Uterus (tissue), 3 donors: ENCODE measurements at regions not wholly inside any gene's neighbourhood (a gene's known extent, or its start where the extent isn't known, plus 50 kb on each side); places are given as distances from the start of the nearest gene placed in this dataset.

ENCODE experiments used
- DNase-seq, 2 donors: peaks; one replicate each; pipeline ENCODE4 v3.0.0-alpha.2; 2019 to 2020
- H3K27ac ChIP-seq, 2 donors: fragments of 200-600 bp; sonication (generic); 1 replicate in 1 of 2; 2 replicates in 1 of 2; pipeline ENCODE4 v1.5.1; 2016 to 2018
- H3K27me3 ChIP-seq, 2 donors: fragments of 200-600 bp; sonication (generic); one replicate each; pipeline ENCODE4 v1.5.1; 2018 to 2019; ENCODE audit warnings: control low read depth in 1 of 2
- H3K36me3 ChIP-seq, 2 donors: fragments of 200-600 bp; sonication (generic); one replicate each; pipeline ENCODE4 v1.5.1; 2019; ENCODE audit warnings: control low read depth in 1 of 2
- H3K4me1 ChIP-seq, 2 donors: fragments of 200-600 bp; sonication (generic); one replicate each; pipeline ENCODE4 v1.5.1; 2018 to 2019; ENCODE audit warnings: control low read depth in 1 of 2
- H3K4me3 ChIP-seq, 2 donors: fragments of 200-600 bp; sonication (generic); 1 replicate in 1 of 2; 2 replicates in 1 of 2; pipeline ENCODE4 v1.5.1; 2018 to 2019; ENCODE audit warnings: mild to moderate bottlenecking in 1 of 2
- H3K9me3 ChIP-seq, 2 donors: fragments of 200-600 bp; sonication (generic); one replicate each; pipeline ENCODE4 v1.5.1; 2019; ENCODE audit warnings: control low read depth in 1 of 2
- POLR2A ChIP-seq, 2 donors: fragments of 450-650 bp; IDR thresholded peaks; one replicate each; pipeline ENCODE4 v1.6.1; 2016; ENCODE audit warnings: antibody characterized with exemption in 2 of 2, mild to moderate bottlenecking in 1 of 2, moderate library complexity in 1 of 2
- intact Hi-C: fragments of 100-400 bp; cut with DNase I; formaldehyde crosslinking; loops from one replicate; pipeline ENCODE4 v1.15.1; 2023; ENCODE audit warnings: low total_unique reads
- TF ChIP-seq, protein P1 (sequence below), 4 experiments: fragments of 200-600 bp in 2 of 4; fragments of 450-650 bp in 2 of 4; sonication (generic) in 2 of 4; IDR thresholded peaks; one replicate each; pipeline ENCODE4 v1.5.1; 2016 to 2019; ENCODE audit warnings: antibody characterized with exemption in 4 of 4, mild to moderate bottlenecking in 2 of 4, moderate library complexity in 1 of 4
- donor health status: DM: yes; HTN: yes; CAD: no.

DNA sequence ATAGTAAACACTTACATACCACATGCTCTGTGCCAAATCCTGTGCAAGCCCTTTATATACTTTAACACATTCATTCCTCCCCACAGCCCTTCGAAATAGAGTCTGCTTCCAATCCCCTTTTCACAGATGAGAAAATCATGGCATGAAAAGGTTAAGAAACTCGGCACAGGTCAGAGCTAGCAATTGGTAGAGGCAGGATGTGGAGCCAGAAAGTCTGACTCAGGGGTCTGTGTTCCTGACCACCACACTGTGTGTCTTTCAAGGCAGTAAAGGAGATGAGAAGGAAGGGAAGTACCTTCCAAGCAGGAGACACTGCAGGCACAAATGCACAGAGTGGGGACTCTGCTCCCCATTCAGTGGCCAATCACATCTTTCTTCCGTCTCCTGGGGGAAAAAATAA lies 61.1 kb downstream of the SCN11A start:
- no peak for DNase-seq
- no peak overlapping the region for H3K4me3 ChIP-seq
- intact Hi-C loops = no loop called here
- no peaks in the 10 kb centered on the region for H3K27me3 ChIP-seq
- H3K27ac ChIP-seq = no peak overlapping the region
- no peaks in the 10 kb centered on the region for H3K36me3 ChIP-seq
- TF ChIP-seq POLR2A (IDR thresholded peaks at IDR 0.05) = no peak
- TF ChIP-seq, protein P1, sequence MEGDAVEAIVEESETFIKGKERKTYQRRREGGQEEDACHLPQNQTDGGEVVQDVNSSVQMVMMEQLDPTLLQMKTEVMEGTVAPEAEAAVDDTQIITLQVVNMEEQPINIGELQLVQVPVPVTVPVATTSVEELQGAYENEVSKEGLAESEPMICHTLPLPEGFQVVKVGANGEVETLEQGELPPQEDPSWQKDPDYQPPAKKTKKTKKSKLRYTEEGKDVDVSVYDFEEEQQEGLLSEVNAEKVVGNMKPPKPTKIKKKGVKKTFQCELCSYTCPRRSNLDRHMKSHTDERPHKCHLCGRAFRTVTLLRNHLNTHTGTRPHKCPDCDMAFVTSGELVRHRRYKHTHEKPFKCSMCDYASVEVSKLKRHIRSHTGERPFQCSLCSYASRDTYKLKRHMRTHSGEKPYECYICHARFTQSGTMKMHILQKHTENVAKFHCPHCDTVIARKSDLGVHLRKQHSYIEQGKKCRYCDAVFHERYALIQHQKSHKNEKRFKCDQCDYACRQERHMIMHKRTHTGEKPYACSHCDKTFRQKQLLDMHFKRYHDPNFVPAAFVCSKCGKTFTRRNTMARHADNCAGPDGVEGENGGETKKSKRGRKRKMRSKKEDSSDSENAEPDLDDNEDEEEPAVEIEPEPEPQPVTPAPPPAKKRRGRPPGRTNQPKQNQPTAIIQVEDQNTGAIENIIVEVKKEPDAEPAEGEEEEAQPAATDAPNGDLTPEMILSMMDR (IDR thresholded peaks at IDR 0.05) = no peak
- no peaks in the 10 kb centered on the region for H3K9me3 ChIP-seq
- no peaks in the 10 kb centered on the region for H3K4me1 ChIP-seq

DNA sequence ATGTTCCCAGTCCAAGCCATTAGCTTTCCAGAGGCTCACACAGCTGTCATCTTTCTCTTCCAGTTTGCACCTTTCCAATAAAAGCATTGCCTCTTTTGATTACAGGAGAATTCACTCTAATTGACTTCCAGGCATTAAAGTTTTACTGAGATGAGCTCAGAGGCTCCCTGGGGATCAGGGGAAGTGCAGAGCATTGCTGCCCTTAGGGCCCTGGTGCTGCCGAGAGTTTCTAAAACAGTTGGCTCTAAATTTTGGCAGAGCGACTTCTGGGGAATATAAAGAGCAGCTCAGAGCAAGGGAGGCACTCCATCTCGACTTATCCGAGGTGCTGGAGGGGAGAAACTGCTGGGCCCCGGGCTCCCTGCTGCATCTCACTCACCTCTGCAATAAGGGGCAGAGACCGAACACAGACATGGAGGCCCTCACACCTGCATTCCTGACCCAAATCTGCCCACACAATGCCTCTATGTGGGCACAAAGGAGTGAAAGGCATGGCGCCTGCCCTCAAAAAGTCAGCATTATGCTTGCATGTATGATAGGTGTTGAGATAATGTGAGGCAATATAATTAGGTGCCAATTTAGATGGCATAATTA lies 61.7 kb downstream of the SCN11A start:
- H3K27ac ChIP-seq = no peak overlapping the region
- no peaks in the 10 kb centered on the region for H3K9me3 ChIP-seq
- H3K4me1 ChIP-seq = no peaks in the 10 kb centered on the region
- TF ChIP-seq, protein P1 (IDR thresholded peaks at IDR 0.05) = no peak
- TF ChIP-seq POLR2A (IDR thresholded peaks at IDR 0.05) = no peak
- intact Hi-C loops = no loop called here
- no peak overlapping the region for H3K4me3 ChIP-seq
- no peaks in the 10 kb centered on the region for H3K27me3 ChIP-seq
- DNase-seq = no peak
- no peaks in the 10 kb centered on the region for H3K36me3 ChIP-seq

DNA sequence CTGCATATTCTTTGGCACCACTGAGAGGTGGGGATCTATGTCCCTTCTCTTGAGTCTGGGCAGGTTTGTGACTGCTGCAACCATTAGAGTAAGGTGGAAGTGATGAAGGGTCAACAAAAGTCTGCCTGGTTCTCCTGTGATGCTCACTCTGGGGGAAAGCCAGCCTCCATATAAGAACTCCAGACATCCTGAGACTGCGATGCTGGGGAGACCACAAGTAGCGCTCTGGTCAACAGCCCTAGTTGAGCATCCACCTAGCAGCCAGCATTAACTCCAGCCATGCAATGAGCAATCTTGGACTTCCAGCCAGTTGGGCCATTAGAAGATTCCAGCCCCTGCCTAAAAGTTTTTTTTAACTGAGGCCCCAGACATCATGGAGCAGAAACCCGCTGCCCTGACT lies 62.8 kb downstream of the SCN11A start:
- no peaks in the 10 kb centered on the region for H3K4me1 ChIP-seq
- H3K27ac ChIP-seq = no peak overlapping the region
- intact Hi-C loops = no loop called here
- no peak for TF ChIP-seq POLR2A (IDR thresholded peaks at IDR 0.05)
- TF ChIP-seq, protein P1 (IDR thresholded peaks at IDR 0.05) = no peak
- H3K4me3 ChIP-seq = no peak overlapping the region
- DNase-seq = no peak
- no peaks in the 10 kb centered on the region for H3K36me3 ChIP-seq
- H3K27me3 ChIP-seq = no peaks in the 10 kb centered on the region
- no peaks in the 10 kb centered on the region for H3K9me3 ChIP-seq

DNA sequence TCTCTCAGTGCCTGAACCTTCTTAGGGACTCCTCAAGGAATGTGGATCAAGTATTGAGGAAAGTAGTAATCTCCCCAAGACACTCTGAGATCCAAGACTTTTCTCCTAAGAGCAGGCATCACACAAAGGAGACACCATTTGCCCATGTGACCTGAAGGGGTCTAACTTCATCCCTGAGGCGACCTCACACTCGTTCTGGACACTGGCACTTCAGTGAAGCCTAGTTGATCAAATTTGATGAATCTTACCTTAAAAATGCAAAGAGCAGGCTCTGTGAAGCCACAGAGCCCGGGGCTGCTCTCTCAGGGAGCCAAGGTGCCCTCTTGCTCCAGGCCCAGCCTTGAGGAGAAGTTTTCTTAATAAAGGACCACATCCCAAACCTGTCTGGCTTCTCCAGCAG lies 64.3 kb downstream of the SCN11A start:
- no peak for DNase-seq
- TF ChIP-seq, protein P1 (IDR thresholded peaks at IDR 0.05) = no peak
- TF ChIP-seq POLR2A (IDR thresholded peaks at IDR 0.05) = no peak
- Histone ChIP-seq H3K36me3 (no peaks in the 10 kb centered on the region), H3K4me3 (no peak overlapping the region), H3K27me3 (no peaks in the 10 kb centered on the region), H3K9me3 (no peaks in the 10 kb centered on the region), H3K27ac (no peak overlapping the region), H3K4me1 (no peaks in the 10 kb centered on the region)
- intact Hi-C loops = no loop called here

DNA sequence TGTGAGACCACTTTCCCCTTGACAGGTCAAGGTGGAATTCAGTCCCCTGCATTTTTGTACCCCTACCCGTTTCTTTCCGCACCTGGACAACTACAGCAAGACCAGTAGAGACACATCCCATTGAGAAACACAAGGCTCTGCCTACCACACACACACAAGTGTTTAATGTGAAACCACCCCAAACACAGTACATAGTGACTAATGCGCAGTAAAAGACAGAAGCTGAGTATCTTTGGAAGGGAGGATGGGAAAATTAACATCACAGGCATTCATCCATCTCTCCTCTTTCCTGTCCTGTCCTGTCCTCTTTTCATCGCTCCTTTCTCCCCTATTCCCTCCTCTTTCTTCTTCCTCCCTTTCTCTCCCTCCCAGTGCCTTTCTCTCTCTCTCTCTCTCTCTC lies 64.8 kb downstream of the SCN11A start:
- Histone ChIP-seq H3K27me3 (no peaks in the 10 kb centered on the region), H3K36me3 (no peaks in the 10 kb centered on the region), H3K4me1 (no peaks in the 10 kb centered on the region), H3K4me3 (no peak overlapping the region), H3K27ac (no peak overlapping the region), H3K9me3 (no peaks in the 10 kb centered on the region)
- TF ChIP-seq POLR2A (IDR thresholded peaks at IDR 0.05) = no peak
- TF ChIP-seq, protein P1 (IDR thresholded peaks at IDR 0.05) = no peak
- DNase-seq = no peak
- intact Hi-C loops = no loop called here
